A673 (cell line): ENCODE measurements at regions not wholly inside any gene's neighbourhood (a gene's known extent, or its start where the extent isn't known, plus 50 kb on each side); places are given as distances from the start of the nearest gene placed in this dataset.

Source experiments
- CTCF ChIP-seq: fragments of 300-800, 200-600 bp; sonication (generic); conservative IDR thresholded peaks from 2 replicates; pipeline ENCODE4 v1.5.1; 2017; ENCODE audit warnings: low read depth, mild to moderate bottlenecking, antibody characterized with exemption, low read length, moderate library complexity, mixed read lengths
- EZH2 ChIP-seq: fragments of 200-600 bp; sonication (generic); IDR thresholded peaks from 2 replicates; pipeline ENCODE4 v1.6.1; 2017; ENCODE audit warnings: borderline replicate concordance, low read depth, mild to moderate bottlenecking, mixed read lengths, antibody characterized with exemption, low read length; ENCODE audit not compliant: poor library complexity, severe bottlenecking

- no peak for TF ChIP-seq CTCF
- no peak for TF ChIP-seq EZH2
Measured at GRCh38 chr19:20385061-20385460, 180.5 kb downstream of the ZNF737 start.
